Adrenal gland (tissue), 9 donors: ENCODE measurements at regions not wholly inside any gene's neighbourhood (a gene's known extent, or its start where the extent isn't known, plus 50 kb on each side); places are given as distances from the start of the nearest gene placed in this dataset.

ENCODE experiments used
- DNase-seq, 7 donors: peaks; one replicate each; pipeline ENCODE4 v3.0.0-alpha.2; 2019 to 2020
- H3K27ac ChIP-seq, 5 donors: fragments of 200-600 bp; sonication (generic) in 4 of 5; 1 replicate in 3 of 5; 2 replicates in 2 of 5; pipeline versions ENCODE4 v1.5.1 to v1.8.0; 2016 to 2020; ENCODE audit warnings: mild to moderate bottlenecking in 1 of 5
- H3K27me3 ChIP-seq: fragments of 200-600 bp; 2 replicates; pipeline ENCODE4 v1.8.0; 2021
- H3K36me3 ChIP-seq, 2 donors: fragments of 200-600 bp; replicated peaks in 1 of 2; 1 replicate in 1 of 2; 2 replicates in 1 of 2; pipeline versions ENCODE4 v1.5.1 to v1.8.0; 2018 to 2022
- H3K4me1 ChIP-seq, 2 donors: fragments of 200-600 bp; replicated peaks in 1 of 2; 1 replicate in 1 of 2; 2 replicates in 1 of 2; pipeline versions ENCODE4 v1.5.1 to v1.8.0; 2018 to 2021
- H3K4me3 ChIP-seq, 4 donors: fragments of 200-600 bp; sonication (generic) in 3 of 4; one replicate each; pipeline ENCODE4 v1.5.1; 2016 to 2018
- H3K9me3 ChIP-seq, 3 donors: fragments of 200-600 bp; sonication (generic) in 1 of 3; replicated peaks in 1 of 3; 1 replicate in 2 of 3; 2 replicates in 1 of 3; pipeline versions ENCODE4 v1.5.1 to v1.8.0; 2016 to 2021
- CTCF ChIP-seq, 6 experiments: fragments of 450-650 bp in 4 of 6; fragments of 200-600 bp in 2 of 6; sonication (generic) in 1 of 6; IDR thresholded peaks; 1 replicate in 5 of 6; 2 replicates in 1 of 6; pipeline versions ENCODE4 v1.5.1 to v1.8.0; 2016 to 2021; ENCODE audit warnings: antibody characterized with exemption in 6 of 6, mild to moderate bottlenecking in 2 of 6, moderate library complexity in 1 of 6
- POLR2A ChIP-seq, 2 donors: fragments of 450-650 bp; IDR thresholded peaks; one replicate each; pipeline ENCODE4 v1.6.1; 2017; ENCODE audit warnings: antibody characterized with exemption in 2 of 2, mild to moderate bottlenecking in 2 of 2, moderate library complexity in 1 of 2
- WGBS, 4 donors: extraction: QIAGEN DNeasy Blood & Tissue Kit in 2 of 4; methylation state at CpG; one replicate each; pipeline versions ENCODE4 v1.1.5 to v1.1.7; 2013 to 2017; 5-methylcytosine and 5-hydroxymethylcytosine counted together
- intact Hi-C, 2 donors: fragments of 100-400 bp; cut with DNase I; formaldehyde crosslinking; loops; one replicate each; pipeline versions ENCODE4 v1.14.1 to v1.15.0; 2022 to 2023
- donor health status: healthy with polysubstance abuse.
- donor health status: Bipolar disorder and iron deficiency.
- donor health status: DM: yes; HTN: yes; CAD: no.
- donor health status: DM: no; HTN: no; CAD: no.
- donor health status: DM: no; HTN: no; CAD: no.

GRCh38 chr2:106977717-106978116 is 91.8 kb upstream of the ST6GAL2 start:
- intact Hi-C loops = no loop called here
- 53 to 67% (median 61%) methylated on average over 3 of the region's 3 CpGs for WGBS, 4 donors
- Histone ChIP-seq H3K4me3 (no peak overlapping the region), H3K36me3 (no peaks in the 10 kb centered on the region), H3K27me3 (no peaks in the 10 kb centered on the region), H3K27ac (no peak overlapping the region), H3K4me1 (no peaks in the 10 kb centered on the region), H3K9me3 (no peaks in the 10 kb centered on the region)
- DNase-seq = no peak
- no peak for TF ChIP-seq POLR2A (IDR thresholded peaks at IDR 0.05)
- TF ChIP-seq CTCF (IDR thresholded peaks at IDR 0.05) = no peak

GRCh38 chr2:106978647-106979046 is 92.7 kb upstream of the ST6GAL2 start:
- Histone ChIP-seq H3K27me3 (no peaks in the 10 kb centered on the region), H3K27ac (no peak overlapping the region), H3K4me1 (no peaks in the 10 kb centered on the region), H3K4me3 (no peak overlapping the region), H3K36me3 (no peaks in the 10 kb centered on the region), H3K9me3 (no peaks in the 10 kb centered on the region)
- 79 to 94% (median 91%) methylated on average over 13 of the region's 13 CpGs for WGBS, 4 donors
- no peak for DNase-seq
- TF ChIP-seq CTCF (IDR thresholded peaks at IDR 0.05) (no peak), POLR2A (IDR thresholded peaks at IDR 0.05) (no peak)
- intact Hi-C loops = no loop called here

GRCh38 chr2:106981491-106981890 is 95.5 kb upstream of the ST6GAL2 start:
- 67 to 82% (median 73%) methylated on average over 1 of the region's 1 CpG for WGBS, 4 donors
- no peak for DNase-seq
- Histone ChIP-seq H3K9me3 (no peaks in the 10 kb centered on the region), H3K27ac (no peak overlapping the region), H3K27me3 (no peaks in the 10 kb centered on the region), H3K36me3 (no peaks in the 10 kb centered on the region), H3K4me3 (no peak overlapping the region), H3K4me1 (no peaks in the 10 kb centered on the region)
- intact Hi-C loops = no loop called here
- TF ChIP-seq POLR2A (IDR thresholded peaks at IDR 0.05) = no peak

- 59 to 75% (median 66%) methylated on average over 1 of the region's 1 CpG for WGBS, 4 donors
These were observed 96.4 kb upstream of the ST6GAL2 start for GRCh38 chr2:106982350-106982749.

More at GRCh38 chr2:106982350-106982749, 96.4 kb upstream of the ST6GAL2 start:
- H3K4me3 ChIP-seq = no peak overlapping the region
- no peaks in the 10 kb centered on the region for H3K9me3 ChIP-seq
- H3K27me3 ChIP-seq = no peaks in the 10 kb centered on the region
- no peak for DNase-seq
- no peak overlapping the region for H3K27ac ChIP-seq
- H3K4me1 ChIP-seq = no peaks in the 10 kb centered on the region
- intact Hi-C loops = no loop called here
- no peaks in the 10 kb centered on the region for H3K36me3 ChIP-seq
- TF ChIP-seq CTCF (IDR thresholded peaks at IDR 0.05) (no peak), POLR2A (IDR thresholded peaks at IDR 0.05) (no peak)
